NCI-H1417 treated with DMSO at 0.1 percent for 48 hours (cell line): ENCODE measurements at regions not wholly inside any gene's neighbourhood (a gene's known extent, or its start where the extent isn't known, plus 50 kb on each side); places are given as distances from the start of the nearest gene placed in this dataset.
"Not testable (repeated sequence)": the region's sequence is repeated elsewhere in the genome, so short reads cannot be mapped to it uniquely, and the experiment has no call there.

ENCODE experiments used
- DNase-seq: peaks from one replicate; lab custom pipeline; 2025; lab: John Stamatoyannopoulos, UW

GRCh38 chr4:58063404-58064160 lies 953.4 kb upstream of the IGFBP7 start:
- DNase-seq = no peak

GRCh38 chr4:58061967-58062366 lies 951.8 kb upstream of the IGFBP7 start:
- DNase-seq = no peak

- DNase-seq = no peak
Observed at GRCh38 chr4:58050439-58050838, 940.3 kb upstream of the IGFBP7 start.

- DNase-seq = no peak
Observed at GRCh38 chr4:58048491-58048890, 938.3 kb upstream of the IGFBP7 start.

GRCh38 chr4:58042176-58042575 lies 932.0 kb upstream of the IGFBP7 start:
- DNase-seq = no peak

- no peak for DNase-seq
Observed at GRCh38 chr4:57993944-57994343, 883.8 kb upstream of the IGFBP7 start.

- DNase-seq = no peak
Observed at GRCh38 chr4:57989430-57989829, 879.2 kb upstream of the IGFBP7 start.

- DNase-seq = no peak
Observed at GRCh38 chr4:57985161-57985560, 875.0 kb upstream of the IGFBP7 start.

GRCh38 chr4:57981123-57981522 lies 870.9 kb upstream of the IGFBP7 start:
- DNase-seq = no peak

GRCh38 chr4:57974821-57975220 lies 864.6 kb upstream of the IGFBP7 start:
- DNase-seq = no peak

- no peak for DNase-seq
Observed at GRCh38 chr4:57973819-57974218, 863.6 kb upstream of the IGFBP7 start.

GRCh38 chr4:57971261-57971660 lies 861.1 kb upstream of the IGFBP7 start:
- DNase-seq = peak; percentile 11

GRCh38 chr4:57966987-57967760 lies 857.0 kb upstream of the IGFBP7 start:
- DNase-seq = no peak

- DNase-seq = not testable (repeated sequence)
Observed at GRCh38 chr4:57965431-57965830, 855.2 kb upstream of the IGFBP7 start.

GRCh38 chr4:57945298-57945697 lies 835.1 kb upstream of the IGFBP7 start:
- DNase-seq = no peak

- no peak for DNase-seq
Observed at GRCh38 chr4:57943682-57944081, 833.5 kb upstream of the IGFBP7 start.

- not testable (repeated sequence) for DNase-seq
Observed at GRCh38 chr4:57937326-57937725, 827.1 kb upstream of the IGFBP7 start.

- no peak for DNase-seq
Observed at GRCh38 chr4:57926311-57926710, 816.1 kb upstream of the IGFBP7 start.

- DNase-seq = no peak
Observed at GRCh38 chr4:57924951-57925350, 814.8 kb upstream of the IGFBP7 start.

GRCh38 chr4:57916479-57916878 lies 806.3 kb upstream of the IGFBP7 start:
- no peak for DNase-seq

GRCh38 chr4:57911203-57911602 lies 801.0 kb upstream of the IGFBP7 start:
- no peak for DNase-seq

GRCh38 chr4:57910151-57910550 lies 800.0 kb upstream of the IGFBP7 start:
- no peak for DNase-seq

GRCh38 chr4:57905965-57906364 lies 795.8 kb upstream of the IGFBP7 start:
- DNase-seq = no peak
